Astrocyte of the spinal cord (primary cell): ENCODE measurements at regions not wholly inside any gene's neighbourhood (a gene's known extent, or its start where the extent isn't known, plus 50 kb on each side); places are given as distances from the start of the nearest gene placed in this dataset.

Source experiments
- DNase-seq: peaks from one replicate; pipeline ENCODE4 v3.0.0; 2011; ENCODE audit warnings: low read depth, low spot score
- H3K4me3 ChIP-seq: 2 replicates; pipeline ENCODE4 v1.5.1; 2011; ENCODE audit warnings: low read depth, mild to moderate bottlenecking, low read length, moderate library complexity
- CTCF ChIP-seq: IDR thresholded peaks from 2 replicates; pipeline ENCODE4 v1.5.1; 2012; ENCODE audit warnings: low read depth, mild to moderate bottlenecking, low read length, inconsistent platforms
- in situ Hi-C: cut with HindIII; loops from 2 replicates; pipeline ENCODE4 v1.10.0; 2017; ENCODE audit warnings: low sequenced_read_pairs

- in situ Hi-C loops: no loop called here
- TF ChIP-seq CTCF: no peak
- DNase-seq: no peak
- no peak overlapping the region for H3K4me3 ChIP-seq
These were observed 96.2 kb upstream of the NMUR2 start for GRCh38 chr5:152501294-152501693.

GRCh38 chr5:152503206-152503605 is 98.1 kb upstream of the NMUR2 start:
- in situ Hi-C loops: no loop called here
- no peak overlapping the region for H3K4me3 ChIP-seq
- TF ChIP-seq CTCF: no peak
- DNase-seq: no peak

DNA sequence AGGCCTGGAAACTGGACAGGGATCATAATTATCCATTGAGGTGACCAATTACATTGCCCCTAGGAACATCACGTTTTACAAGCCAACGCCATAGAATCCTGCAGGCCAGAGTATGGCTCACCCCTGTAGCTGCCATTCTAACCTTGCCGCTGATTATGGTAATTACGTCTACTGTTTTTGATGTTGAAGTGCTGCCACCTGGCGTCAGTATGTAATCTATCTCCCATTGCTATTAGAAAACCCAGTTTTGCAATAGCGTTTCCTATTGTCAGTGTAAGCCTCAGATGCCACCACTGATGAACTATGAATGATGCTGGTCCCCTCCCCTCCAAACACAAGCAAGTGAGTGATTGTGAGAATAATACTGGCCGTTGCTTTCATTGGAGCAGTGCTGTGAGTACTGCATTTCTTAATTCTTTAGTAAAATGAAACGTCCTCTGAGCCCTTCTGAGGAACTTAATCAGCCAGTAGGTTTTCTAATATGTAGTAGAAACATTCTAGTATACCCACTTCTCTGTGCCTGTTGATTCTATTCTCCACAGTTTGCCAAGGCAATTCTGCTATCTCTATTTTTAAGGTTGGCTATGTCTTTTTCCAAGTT is 100.5 kb upstream of the NMUR2 start:
- peak; percentile 60 for TF ChIP-seq CTCF
- no peak overlapping the region for H3K4me3 ChIP-seq
- in situ Hi-C loops: no loop called here
- peak; percentile 37 for DNase-seq

- DNase-seq: no peak
- no peak overlapping the region for H3K4me3 ChIP-seq
- in situ Hi-C loops: no loop called here
- TF ChIP-seq CTCF: no peak
These were observed 106.0 kb upstream of the NMUR2 start for GRCh38 chr5:152511120-152511519.

DNA sequence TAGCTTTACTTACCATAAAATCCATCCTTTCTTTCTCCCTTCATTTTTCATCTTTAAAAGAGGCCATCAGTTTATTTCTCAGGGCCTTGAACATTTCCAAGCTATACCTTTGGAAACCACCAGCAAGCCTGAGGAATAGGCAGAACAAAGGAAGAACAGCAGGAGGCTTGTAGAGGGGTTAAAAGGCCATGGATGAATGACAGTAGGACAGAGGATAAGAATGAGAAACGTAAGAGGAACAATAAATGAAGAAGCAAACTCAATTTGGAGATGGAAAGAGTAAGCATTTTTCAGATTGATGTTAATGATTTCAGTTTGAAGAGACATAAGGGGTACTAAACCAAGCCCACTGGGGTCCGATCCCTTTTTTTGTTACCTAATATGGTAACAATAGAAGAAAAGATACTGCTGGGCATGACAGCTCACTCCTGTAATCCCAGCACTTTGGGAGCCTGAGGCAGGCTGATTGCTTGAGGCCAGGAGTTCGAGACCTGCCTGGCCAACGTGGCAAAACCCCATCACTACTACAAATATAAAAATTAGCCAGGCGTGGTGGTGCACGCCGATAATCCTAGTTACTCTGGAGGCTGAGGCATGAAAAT is 106.6 kb upstream of the NMUR2 start:
- no peak for DNase-seq
- TF ChIP-seq CTCF: no peak
- in situ Hi-C loops: no loop called here
- no peak overlapping the region for H3K4me3 ChIP-seq

GRCh38 chr5:152514827-152515397 is 109.8 kb upstream of the NMUR2 start:
- in situ Hi-C loops: no loop called here
- no peak overlapping the region for H3K4me3 ChIP-seq
- DNase-seq: peak; percentile 14
- peak; percentile 42 for TF ChIP-seq CTCF
